Retinal pigment epithelial cell (primary cell): ENCODE measurements at regions not wholly inside any gene's neighbourhood (a gene's known extent, or its start where the extent isn't known, plus 50 kb on each side); places are given as distances from the start of the nearest gene placed in this dataset.

Experiments used
- DNase-seq: peaks from one replicate; pipeline ENCODE4 v3.0.0-alpha.2; 2010; ENCODE audit warnings: low read depth
- H3K4me3 ChIP-seq: 2 replicates; pipeline ENCODE4 v1.5.1; 2011; ENCODE audit warnings: mild to moderate bottlenecking, low read length, control low read depth, moderate library complexity
- CTCF ChIP-seq: conservative IDR thresholded peaks from 2 replicates; pipeline ENCODE4 v1.5.1; 2011; ENCODE audit warnings: low read depth, low read length, control low read depth, inconsistent platforms

DNA sequence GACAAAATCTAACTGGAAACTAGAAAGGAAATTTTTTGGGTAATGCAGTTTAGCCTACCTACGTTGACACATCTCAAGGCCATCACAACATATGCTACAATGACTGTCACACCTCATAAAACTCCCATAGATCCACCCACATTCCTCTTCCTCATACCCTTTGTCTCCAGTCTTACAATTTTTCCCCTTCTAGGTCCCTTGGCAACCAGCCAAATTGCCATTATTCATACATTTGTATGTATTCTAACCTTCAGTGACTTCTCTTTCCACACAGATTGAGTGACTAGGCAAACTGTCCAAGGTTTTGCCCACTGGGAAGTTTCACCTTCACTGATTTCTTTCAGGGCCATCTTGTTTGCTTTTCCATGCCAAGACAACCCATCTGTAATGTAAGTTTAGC, 100.5 kb upstream of the TPK1 start:
- H3K4me3 ChIP-seq, result no peak overlapping the region
- DNase-seq, result no peak
- no peak for TF ChIP-seq CTCF

GRCh38 chr7:144910411-144910810, 74.6 kb upstream of the TPK1 start:
- no peak for DNase-seq
- no peak overlapping the region for H3K4me3 ChIP-seq
- TF ChIP-seq CTCF, result no peak

- no peak for TF ChIP-seq CTCF
- no peak overlapping the region for H3K4me3 ChIP-seq
- DNase-seq, result no peak
Observed at GRCh38 chr7:144908943-144909556, 73.2 kb upstream of the TPK1 start.

- H3K4me3 ChIP-seq, result no peak overlapping the region
- no peak for DNase-seq
- no peak for TF ChIP-seq CTCF
Observed at GRCh38 chr7:144908324-144908723, 72.5 kb upstream of the TPK1 start.

GRCh38 chr7:144907577-144907976, 71.7 kb upstream of the TPK1 start:
- no peak for TF ChIP-seq CTCF
- DNase-seq, result no peak
- no peak overlapping the region for H3K4me3 ChIP-seq

GRCh38 chr7:144903201-144903600, 67.3 kb upstream of the TPK1 start:
- DNase-seq, result no peak
- H3K4me3 ChIP-seq, result no peak overlapping the region
- no peak for TF ChIP-seq CTCF

DNA sequence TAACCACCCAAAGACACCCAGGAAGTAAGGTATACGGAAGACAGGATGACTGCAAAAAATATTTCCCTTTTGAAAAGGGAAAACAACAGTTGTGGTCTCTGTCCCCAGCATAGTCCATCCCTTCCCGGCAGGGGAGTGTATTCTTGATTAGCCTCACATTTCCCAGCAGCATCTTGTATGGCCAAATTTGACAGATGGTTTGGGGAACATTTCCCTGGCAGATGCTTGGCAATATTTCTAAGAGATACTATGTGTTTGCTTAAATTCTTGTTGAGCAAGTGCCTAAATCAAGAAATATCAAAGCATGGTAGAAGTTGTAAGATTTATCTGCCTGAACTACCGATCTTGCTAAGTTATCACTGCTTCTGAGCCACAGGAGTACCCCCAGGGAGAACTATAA, 56.9 kb upstream of the TPK1 start:
- H3K4me3 ChIP-seq, result no peak overlapping the region
- DNase-seq, result no peak
- no peak for TF ChIP-seq CTCF
